ENCODE measurements at regions not wholly inside any gene's neighbourhood (a gene's known extent, or its start where the extent isn't known, plus 50 kb on each side); places are given as distances from the start of the nearest gene placed in this dataset.

DNA sequence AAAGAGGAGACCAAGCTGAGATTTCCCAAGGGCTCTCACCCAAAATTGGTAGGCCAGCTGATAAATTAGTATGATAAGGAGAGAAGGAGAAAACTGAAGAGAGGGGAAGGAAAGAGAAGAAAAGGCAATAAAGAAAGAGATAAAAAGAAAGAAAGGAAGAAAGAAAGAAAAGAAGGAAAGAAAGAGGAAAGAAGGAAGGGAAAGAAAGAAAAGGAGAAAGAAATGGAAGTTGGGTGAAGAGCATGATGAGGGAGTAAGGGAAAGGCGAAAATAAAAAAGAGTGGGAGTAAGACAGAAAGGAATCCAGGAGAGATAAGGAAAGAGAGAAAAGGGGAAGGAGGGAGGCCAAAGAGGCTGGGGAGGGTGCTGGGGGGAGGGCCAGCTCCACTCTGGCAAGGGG is 95.4 kb downstream of the MRM1 start:
- no peak for DNase-seq

DNA sequence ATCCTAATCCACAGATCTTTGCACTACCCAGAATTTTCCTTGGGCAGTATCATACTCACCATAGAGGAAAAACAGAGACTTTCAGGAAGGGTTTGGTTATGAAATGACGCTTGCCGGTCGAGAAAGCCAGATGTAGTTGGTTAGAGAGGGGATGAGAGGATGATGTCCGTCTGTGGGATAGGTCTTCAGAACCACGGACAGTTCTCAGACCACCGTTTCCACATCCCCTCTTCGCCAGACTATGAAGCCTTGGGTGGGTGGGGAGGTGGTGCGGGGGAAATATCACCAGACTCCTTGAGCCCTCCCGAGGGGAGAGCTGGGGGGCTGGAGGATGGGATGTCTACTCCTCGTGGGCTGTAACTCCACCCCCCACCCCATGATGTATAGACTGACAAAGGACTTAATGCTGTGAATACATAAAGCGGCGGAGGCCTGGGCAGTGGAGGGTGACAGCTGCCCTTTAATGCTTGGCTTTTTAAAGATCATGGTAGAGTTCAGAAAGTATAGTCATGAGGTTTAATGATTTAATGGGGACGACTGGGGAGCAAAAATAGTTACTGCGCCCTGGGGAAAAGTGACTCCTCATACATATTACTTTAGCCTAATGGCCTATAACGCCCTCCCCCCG is 96.6 kb downstream of the MRM1 start:
- DNase-seq: no peak

DNA sequence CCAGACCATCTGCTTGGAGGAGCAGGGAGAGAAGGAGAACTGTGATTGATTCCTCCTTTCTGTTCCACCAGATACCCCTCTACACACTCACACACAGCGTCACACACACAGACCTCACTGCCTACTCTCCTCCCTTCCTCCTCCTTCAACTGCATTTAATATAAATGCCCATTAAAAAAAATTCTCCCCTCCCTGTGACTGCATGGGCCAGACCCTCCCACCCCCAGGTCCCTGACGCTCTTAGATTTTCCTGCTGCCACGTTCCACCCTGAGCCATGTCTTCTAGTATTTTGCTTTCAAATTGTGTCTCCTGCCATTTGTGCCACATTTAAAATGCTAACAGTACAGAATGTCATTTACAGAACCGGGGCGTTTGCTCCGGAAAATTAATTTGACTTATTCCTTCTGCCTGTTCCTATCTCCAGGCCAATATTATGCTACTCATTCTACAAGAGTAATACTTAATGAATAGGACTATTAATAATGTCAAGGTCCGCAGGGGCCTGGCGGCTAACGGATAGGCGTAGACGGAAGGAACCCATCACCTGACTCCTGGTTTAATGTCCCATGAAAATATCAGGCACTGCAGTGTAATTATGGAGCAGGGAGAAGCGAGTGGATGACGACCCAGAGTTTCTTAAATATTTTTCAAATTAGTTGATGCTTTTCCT is 100.2 kb downstream of the MRM1 start:
- no peak for DNase-seq

DNA sequence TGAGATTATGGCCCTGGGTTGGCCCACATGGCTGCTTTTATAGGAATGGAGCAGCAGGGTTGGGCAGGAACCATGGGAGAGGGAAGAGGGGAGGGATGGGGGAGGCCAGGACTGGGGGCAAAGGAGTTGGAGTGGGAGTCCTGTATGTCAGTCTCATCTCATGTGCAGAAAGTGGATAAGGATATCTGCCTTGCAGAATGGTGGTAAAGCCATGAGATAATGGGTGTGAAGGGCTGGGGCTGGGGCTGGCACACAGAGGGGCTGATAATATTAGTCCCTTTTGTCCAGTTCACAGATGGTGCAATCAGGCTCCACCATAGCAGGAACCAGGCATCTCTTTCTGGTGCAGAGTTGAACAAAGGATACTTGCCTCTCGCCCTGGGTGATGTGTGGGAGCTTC is 101.3 kb downstream of the MRM1 start:
- no peak for DNase-seq

DNA sequence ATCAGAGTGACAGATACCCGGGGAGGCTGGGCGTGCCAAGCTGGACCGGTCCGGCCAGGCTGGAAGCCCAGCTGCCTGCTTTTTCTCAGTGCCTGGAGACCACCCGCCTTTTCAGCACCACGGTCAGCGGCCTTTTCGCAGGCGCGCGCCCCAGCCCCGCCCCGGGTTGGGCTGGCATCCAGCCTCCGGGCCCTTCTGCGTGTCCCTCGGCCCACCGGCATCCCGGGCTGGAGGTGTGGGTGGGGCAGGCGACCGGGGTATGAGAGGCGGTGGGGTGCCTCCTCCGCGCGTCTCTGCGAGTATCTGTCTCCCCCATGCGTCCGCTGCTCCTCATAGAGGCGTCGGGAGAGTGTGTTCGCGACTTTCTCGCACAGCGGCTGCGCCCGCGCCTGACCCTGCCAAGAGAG is 102.5 kb downstream of the MRM1 start:
- peak; percentile 35 for DNase-seq

DNA sequence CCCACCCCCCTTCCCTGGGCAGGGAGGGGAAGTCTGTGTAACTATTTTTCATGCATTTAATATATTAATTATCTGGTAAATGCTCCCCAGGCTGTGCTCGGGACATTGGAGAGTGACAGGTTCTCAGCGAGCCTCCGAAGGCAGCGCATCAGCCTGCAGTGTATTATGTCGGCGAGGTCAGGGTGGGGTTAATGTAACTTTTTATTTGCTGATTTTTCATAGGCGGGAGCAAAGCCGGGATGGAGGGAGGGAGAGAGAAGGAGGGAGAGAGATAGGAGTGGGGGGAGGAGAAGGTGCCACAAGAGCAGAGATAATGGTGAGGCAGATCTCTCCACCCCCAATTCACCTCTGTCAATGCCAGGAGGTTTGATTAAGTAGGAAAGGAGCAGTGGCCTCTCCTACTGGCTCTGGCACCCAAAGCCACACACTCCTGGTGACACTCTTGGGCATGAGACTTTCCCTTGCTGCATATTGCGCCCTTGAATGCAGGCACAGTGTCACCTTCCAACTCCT is 104.0 kb downstream of the MRM1 start:
- no peak for DNase-seq

DNA sequence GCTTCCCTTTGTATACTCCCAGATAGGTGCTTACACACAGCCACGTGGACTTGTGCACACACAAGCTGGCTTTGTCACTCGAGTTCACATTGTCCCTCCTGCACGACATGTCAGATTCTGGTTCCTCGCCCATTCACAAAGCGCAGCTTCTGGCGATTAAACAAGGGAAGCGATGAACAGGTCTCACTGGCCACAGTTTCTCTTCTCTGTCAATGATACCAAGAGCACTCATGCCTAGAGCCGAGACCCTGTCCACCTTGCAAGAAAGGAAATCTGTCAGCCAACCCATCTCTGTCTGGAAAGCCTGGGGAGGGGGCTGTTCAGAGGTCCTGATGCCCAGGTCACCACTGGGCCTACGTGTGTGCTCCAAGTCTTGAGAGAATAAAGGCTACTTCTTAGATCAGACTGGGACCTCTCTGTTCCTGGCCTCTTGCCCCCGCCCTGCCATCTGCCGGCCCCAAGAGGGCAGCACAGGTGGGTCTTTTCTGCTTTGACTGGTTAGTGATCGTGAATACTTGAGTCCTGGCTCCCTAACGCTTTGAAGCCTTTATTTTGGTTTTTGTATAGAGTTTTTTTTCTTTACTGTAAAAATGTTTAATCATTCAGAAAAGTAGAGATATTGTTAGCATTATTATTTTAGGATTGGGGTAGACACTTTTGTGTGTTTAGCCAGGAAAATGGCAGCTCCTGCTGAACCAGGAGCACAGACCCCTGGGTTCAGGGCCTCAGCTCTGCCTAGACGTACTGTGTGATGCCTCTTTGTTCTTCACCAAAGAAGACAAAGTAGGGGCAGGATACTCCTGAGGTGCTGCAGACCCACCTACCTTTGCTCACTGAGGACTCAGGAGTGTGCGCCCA is 104.7 kb downstream of the MRM1 start:
- peak; percentile 47 for DNase-seq

DNA sequence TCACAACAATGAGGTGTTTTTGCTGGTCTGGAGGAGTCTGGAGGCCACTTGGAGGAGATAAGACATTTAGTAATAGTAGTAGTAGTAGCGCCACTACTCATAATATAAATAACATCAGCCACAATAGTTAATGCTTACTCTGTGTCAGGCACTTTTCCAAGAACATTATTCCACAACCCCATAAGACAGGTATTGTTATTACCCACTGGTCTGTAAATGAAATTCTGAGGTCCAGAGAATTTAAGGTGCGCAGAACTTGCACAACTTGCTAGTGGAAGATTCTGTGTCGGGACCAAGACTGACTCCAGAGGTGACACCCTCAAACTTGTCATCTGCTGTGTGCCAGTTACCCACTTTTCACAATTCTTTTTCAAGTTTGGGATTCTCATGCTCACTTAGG is 106.5 kb downstream of the MRM1 start:
- no peak for DNase-seq

DNA sequence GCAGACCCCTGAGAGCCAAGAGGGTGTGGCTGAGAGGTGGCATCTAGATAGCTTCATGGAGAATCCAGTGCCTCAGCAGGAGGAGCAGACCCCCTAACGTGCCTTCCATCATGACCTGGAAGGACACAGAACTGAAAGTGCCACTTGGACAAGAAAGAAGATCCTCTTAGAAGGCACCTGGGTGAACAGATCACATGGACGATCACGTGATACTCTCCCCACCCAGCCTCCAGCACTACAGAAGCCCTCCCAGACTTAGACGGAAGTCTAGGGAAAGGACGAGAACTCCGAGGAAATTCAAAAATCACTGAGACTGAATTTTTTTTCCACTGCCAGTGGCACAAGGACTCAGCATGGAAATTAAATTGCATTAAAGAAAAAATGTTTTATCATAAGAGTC is 113.4 kb downstream of the MRM1 start:
- no peak for DNase-seq

DNA sequence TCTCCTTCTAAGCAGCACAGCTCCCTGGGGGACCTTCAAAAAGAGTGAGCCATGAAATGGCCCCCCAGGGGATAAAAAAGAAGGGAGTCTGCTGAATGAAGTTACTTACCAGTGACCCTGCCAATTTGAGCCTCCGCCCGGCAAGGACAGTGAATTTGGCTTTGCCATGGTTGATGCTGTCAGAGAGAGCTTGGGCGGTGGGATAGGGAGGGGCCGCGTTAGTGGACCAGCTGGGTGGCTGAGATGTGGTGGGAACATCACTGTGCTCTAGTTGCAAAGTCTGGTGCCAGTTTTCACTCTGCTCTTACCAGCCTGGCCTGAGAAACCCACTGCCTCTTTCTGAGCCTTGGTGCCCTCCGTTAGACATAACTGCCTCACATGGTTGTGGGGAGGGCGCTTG is 114.6 kb downstream of the MRM1 start:
- DNase-seq: no peak

DNA sequence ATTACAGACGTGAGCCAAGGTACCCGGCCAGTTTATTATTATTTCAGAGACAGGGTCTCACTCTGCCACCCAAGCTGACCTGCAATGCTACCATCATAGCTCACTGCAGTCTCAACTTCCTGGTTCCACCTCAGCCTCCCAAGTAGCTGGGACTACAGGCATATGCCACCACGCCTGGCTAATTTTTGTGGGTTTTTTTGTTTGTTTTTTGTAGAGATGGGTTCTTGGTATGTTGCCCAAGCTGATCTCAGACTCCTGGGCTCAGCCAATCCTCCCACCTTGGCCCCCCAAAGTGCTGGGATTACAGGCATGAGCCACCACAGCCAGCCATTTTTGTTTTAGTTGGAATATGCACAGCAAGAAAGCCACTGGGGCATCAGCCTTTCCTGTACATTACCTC is 115.7 kb downstream of the MRM1 start:
- no peak for DNase-seq

DNA sequence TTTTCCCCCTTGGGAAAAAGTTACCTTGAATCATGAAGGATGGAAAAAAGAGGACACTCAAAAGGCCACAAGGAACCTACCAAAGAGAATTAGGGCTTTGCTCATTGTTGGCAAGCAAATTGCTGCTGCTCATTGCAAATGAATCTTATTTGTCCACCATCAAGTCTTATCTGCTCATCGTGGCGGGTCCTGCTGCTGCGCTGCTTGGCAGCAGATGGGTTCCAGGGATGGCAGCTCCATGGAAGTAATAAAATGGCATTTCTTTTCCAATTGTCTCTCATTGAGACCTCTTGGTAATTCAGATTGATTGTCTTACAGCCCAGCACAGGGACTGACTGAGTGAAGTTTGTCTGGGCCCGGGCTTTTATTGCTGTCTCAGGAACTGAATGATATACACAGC is 118.7 kb downstream of the MRM1 start:
- no peak for DNase-seq

DNA sequence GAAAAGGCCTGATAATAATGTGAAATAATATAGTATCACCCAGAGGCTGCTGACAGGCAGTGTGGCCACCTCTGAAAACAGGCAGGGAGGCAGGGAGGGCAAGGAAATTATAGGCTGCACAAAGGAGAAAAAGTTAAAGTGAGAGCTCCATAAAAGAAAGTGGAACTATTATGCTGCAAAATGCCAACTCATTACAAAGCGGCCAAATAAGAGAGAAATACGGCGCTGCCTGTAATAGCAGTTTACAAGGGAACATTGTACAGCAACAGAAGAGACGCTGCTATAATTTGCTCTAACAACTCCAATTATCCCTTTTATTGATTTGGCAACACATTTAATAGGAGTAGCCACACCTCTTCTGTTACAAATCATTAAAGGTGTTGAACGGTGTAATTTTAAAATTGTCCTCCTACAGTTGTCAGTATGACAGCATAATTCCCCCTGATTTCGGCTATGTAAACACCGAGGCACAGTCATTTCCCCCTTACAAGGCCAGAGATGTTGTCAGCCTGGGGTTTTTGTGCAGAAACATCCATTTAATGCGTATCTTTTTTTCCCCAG is 120.3 kb downstream of the MRM1 start:
- no peak for DNase-seq

DNA sequence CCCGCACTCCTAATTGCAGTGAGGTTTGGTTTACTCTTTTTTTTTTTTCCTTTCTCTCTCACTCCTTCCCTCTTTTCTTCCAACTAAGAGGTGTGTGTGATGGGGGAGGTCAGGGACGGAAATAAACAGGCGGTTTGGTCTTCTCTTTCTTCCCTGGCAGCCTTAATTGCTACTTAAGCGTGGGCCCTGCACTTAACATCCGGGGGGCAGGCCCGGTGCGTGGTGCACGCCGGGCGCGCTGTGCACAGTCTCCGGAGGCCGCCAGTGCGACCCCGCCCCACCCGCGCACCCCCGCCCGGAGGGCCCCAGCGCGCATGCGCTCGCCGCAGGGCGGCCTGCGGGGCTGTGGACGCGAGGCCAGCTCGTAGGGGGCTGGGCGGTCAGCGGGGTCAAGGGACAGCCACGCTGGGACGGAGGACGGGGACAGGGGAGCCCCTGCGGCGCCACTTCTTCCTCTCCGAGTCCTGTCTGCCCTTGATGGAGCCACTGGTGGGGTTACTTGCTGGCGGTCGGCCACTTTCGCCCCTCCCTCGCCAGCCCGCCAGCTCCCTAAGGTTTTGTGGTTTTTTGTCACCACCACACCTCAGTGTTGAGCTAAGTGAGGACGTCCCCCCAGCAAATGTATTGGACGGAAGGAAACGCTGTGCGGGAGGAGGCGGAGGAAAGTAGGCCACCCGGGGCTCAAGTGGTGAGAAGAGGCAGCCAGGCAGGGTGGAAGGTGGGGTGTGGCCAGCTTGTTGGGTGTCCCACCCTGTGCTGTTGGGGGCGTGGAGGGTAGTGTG is 120.9 kb downstream of the MRM1 start:
- peak; percentile 79 for DNase-seq

DNA sequence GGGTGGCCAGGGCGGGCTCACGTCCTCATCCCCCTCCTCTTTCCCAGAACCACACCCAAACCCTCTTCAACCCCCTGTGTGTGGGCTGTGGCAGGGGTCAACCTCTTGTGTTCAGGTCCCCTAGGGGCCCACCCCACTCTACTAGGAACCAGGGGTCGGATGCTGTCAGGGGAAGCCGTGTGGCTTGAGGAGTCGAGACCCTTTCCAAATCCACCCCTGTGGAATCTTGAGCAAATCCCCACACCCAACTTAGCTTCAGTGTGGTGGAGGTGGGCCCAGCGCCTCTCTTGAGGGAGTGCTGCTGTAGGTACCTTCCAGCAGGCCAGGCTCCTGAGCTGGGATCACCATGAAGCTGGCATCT is 121.5 kb downstream of the MRM1 start:
- DNase-seq: no peak

DNA sequence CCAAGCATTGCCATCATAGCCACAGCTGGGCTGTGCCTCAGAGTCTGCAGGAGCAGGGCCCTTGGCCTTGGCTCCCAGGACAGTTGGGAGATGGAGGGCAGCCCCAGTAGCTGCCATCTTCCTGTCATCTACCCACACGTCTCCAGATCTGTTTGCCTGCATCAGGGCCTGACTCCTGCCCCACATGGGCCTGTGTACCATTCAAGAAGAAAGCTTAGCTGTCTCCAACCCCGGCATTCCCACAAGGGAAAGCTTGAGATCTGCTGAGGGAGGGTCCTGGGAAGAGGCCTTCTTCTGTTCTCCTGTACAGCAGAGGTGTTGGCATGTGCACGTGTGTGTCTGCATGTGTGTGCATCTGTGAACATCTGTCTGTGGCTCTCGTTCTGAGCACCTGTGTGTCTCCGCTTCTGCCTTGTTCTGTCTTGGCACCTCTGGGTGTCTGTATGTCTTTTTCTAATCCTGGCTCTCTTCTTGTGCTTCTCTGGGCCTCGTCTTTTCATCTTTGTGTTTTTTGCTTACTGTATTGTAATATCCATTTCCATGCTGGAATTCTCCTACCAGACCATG is 122.2 kb downstream of the MRM1 start:
- no peak for DNase-seq

DNA sequence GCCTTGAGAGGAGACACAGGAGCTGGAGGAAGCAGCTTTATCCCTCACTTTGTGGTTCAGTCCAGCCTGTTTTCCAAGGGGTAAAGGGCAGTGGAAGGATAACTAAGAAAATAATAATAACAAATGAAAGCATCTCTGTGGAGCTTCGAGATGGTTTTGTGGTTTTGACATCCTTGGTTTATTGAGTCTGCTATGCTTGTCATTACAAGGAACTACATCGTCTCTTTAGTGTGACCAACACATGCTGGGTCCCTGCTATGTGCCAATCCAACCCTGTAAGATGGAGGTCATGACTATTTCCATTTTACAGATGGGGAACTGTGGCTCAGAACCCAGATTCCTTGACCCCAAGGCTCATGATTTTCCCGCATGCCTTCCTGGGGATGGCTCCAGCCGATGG is 124.8 kb downstream of the MRM1 start:
- DNase-seq: no peak

DNA sequence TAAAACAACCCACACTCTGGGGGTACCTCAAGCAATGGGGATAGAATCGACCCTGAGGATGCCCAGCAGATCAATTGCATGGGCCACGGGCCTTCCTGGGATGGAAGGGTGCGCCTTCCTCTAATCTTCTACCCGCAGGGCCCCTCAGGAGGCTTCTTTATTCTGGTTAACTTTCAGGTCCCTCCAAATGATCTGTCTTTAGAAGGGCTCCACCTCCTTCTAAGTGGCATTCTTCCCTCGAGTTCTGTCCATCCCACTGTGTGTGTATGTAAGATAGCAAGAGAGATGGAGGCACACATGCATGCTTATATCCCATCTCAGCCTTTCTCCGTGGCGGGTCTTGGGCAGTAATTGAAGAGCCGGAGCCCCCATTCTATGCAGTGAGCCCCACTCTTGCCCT is 125.7 kb downstream of the MRM1 start:
- DNase-seq: no peak

DNA sequence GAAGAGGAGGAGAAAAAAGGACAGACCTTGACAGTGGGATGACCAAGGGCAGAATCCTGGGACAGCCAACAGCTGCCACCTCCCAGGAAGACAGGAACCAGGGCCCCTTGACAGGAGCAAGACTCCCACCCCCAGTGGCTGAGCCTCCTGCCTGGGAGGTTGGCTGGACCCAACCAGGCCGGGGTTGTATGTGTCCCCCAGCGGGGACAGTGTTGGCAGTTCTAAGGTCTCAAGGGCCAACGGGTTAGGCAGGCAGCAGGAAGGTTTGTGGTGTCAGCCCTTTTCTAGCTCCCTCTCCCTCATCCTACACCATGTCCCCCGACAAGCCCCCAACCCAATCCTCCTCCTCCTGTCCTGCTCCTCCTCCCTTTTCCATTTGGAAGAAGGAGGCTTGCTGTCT is 126.2 kb downstream of the MRM1 start:
- DNase-seq: no peak

DNA sequence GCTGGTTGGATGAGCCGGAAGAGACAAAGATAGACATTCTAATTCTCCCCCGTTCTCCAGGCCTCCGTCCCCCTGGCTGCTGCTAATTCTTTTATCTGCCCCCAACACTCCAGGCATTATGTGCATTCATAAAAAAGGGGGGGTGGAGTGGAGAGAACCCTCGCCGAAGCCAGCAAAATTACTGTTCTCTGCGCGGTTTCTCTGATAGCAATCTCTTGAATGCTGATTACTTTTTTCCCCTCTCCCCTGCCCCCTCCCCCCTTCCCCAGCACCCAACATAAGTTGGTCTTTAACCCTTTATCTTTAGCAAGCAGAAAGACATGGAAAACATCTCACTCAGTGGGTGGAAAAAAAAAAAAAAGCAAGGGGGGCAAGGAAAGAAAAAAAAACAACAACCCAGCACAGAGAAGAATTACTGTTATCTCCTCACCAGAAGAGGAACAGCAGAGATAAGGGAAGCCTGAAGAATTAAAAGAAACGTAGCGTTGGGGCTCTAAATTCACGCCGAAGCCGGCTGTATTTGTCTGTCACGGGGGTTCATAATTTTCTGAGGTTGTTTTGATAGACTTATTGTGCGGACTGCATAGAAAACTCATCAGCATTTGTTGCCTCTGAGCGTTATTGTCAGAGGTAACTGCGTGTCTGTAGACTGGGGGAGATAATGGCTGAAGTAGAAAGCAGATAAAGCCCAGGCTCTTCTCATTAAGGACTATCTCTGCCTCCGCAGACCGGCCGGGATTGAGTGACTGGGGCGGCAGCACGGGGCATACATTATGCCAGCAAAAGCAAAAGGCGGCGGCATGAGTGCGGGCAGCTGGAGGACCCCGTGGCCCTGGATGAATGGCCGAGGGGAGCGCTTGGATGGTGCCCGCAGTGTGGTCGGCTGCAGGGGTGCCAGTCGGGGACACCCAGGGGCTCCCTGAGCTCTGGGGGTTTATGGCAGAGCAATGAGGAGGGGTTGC is 126.9 kb downstream of the MRM1 start:
- DNase-seq: no peak

DNA sequence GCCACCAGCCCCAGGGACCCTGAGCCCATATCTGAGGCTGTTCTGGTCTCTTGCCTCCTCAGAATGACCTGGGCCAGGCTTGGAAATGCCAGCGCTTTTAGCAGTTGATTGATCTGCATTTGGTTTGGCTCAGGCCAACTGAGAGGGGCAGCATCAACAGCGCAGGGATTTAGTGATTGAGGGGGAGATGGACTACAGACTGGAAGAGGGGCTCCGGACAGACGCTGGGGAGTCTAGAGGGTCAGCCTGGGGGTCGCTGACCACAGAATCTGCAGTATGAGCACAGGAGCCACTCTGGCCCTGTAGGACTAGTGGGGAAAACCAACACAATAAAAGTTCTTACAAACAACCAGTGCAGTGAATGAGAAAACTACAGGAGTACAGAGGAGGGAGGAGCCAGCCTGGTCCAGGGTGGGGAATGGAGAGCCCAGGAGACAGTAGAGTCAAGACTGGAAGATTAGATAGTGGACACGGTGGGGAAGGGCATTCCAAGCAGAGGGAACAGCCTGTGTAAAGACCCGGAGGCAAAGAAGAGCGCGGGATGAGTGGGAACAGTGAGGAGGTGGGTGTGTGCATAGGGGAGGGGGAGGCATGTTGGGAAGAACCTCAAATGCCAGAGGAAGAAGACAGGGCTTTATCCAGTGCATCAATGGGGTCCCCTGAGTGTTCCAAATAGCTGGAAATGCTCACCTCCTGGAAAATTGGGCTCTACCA is 128.9 kb downstream of the MRM1 start:
- no peak for DNase-seq
